Endothelial cell (in vitro differentiated cells): ENCODE measurements at regions not wholly inside any gene's neighbourhood (a gene's known extent, or its start where the extent isn't known, plus 50 kb on each side); places are given as distances from the start of the nearest gene placed in this dataset.

Experiments
- DNase-seq: peaks from one replicate; pipeline ENCODE4 v3.0.0; 2021; ENCODE audit warnings: low spot score
- H3K27ac Mint-ChIP-seq: one replicate; pipeline ENCODE4 v1.8.0; 2021; ENCODE audit warnings: mixed read lengths, inconsistent platforms; ENCODE audit not compliant: unreplicated experiment
- H3K27me3 Mint-ChIP-seq: one replicate; pipeline ENCODE4 v1.8.0; 2021; ENCODE audit warnings: mild to moderate bottlenecking, moderate library complexity, mixed read lengths, inconsistent platforms; ENCODE audit not compliant: unreplicated experiment
- H3K36me3 Mint-ChIP-seq: one replicate; pipeline ENCODE4 v1.8.0; 2021; ENCODE audit warnings: mild to moderate bottlenecking, low read depth, mixed read lengths, inconsistent platforms; ENCODE audit not compliant: unreplicated experiment
- H3K4me1 Mint-ChIP-seq: one replicate; pipeline ENCODE4 v1.8.0; 2021; ENCODE audit warnings: mild to moderate bottlenecking, mixed read lengths, inconsistent platforms; ENCODE audit not compliant: unreplicated experiment
- H3K4me3 Mint-ChIP-seq: one replicate; pipeline ENCODE4 v1.8.0; 2021; ENCODE audit warnings: mild to moderate bottlenecking, mixed read lengths, inconsistent platforms; ENCODE audit not compliant: unreplicated experiment
- H3K9me3 Mint-ChIP-seq: one replicate; pipeline ENCODE4 v1.8.0; 2021; ENCODE audit warnings: mixed read lengths, inconsistent platforms; ENCODE audit not compliant: unreplicated experiment
- CTCF ChIP-seq: fragments of 200-600 bp; sonication (generic); IDR thresholded peaks from one replicate; pipeline ENCODE4 v1.5.0; 2021; ENCODE audit warnings: antibody characterized with exemption; ENCODE audit not compliant: unreplicated experiment

GRCh38 chr18:78213361-78213994 is 766.1 kb upstream of the SALL3 start:
- Mint-ChIP-seq H3K9me3 (peaks cover 38% of the 10 kb centered on the region), H3K27ac (no peak overlapping the region), H3K36me3 (peaks cover 8% of the 10 kb centered on the region), H3K4me3 (no peak overlapping the region), H3K4me1 (no peaks in the 10 kb centered on the region), H3K27me3 (peaks cover 3% of the 10 kb centered on the region)
- no peak for DNase-seq
- no peak for TF ChIP-seq CTCF

DNA sequence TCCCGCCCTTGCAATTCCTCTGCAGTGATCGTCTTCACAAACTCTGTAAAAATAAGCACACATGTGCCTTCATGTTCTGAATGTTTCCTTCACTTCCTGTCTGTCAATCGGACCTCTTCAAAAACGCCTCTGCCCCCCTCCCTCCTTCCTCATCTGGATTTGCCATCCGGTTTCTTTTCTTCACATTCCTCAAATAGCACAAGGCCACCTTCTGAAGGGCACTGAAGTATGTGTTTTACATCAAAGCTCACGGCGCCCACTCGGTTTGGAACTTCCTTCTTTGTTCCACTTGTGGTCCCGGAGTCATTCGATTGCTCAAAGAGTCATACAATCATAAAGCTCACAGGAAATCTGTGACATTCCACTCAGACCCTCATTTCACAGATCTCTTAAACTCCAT is 758.1 kb upstream of the SALL3 start:
- H3K4me1 Mint-ChIP-seq, result no peaks in the 10 kb centered on the region
- H3K27ac Mint-ChIP-seq, result no peak overlapping the region
- H3K4me3 Mint-ChIP-seq, result no peak overlapping the region
- H3K27me3 Mint-ChIP-seq, result peaks cover 9% of the 10 kb centered on the region
- no peak for TF ChIP-seq CTCF
- no peak for DNase-seq
- peaks cover 44% of the 10 kb centered on the region for H3K9me3 Mint-ChIP-seq
- H3K36me3 Mint-ChIP-seq, result peaks cover 9% of the 10 kb centered on the region

- Mint-ChIP-seq H3K27ac (peak overlapping the region; percentile 74), H3K36me3 (peaks cover 23% of the 10 kb centered on the region), H3K9me3 (peaks cover 70% of the 10 kb centered on the region), H3K4me1 (no peaks in the 10 kb centered on the region), H3K27me3 (peaks cover 8% of the 10 kb centered on the region), H3K4me3 (peak overlapping the region; percentile 80)
- no peak for DNase-seq
- TF ChIP-seq CTCF, result no peak
These were observed 750.6 kb upstream of the SALL3 start for GRCh38 chr18:78228974-78229373.

DNA sequence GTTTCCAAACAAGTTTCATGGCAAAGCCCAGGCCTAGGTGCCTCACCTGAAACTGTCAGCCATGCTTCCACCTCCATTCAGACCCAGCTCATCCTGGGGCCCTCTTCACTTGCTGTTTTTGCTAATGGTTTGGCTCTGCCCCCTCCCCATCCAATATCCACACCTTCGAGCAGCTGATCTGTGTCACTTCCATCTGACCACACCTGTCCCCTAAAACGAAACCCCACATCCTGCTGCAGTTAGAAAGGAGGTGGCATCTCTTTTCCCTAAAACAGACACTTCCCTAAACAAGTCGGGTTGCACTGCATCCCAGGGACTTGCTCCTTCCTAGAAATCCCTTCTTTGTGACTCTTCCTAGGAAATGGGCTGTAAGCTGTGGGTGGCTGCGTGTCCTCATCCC is 748.7 kb upstream of the SALL3 start:
- peaks cover 8% of the 10 kb centered on the region for H3K27me3 Mint-ChIP-seq
- no peak for DNase-seq
- no peak for TF ChIP-seq CTCF
- no peaks in the 10 kb centered on the region for H3K4me1 Mint-ChIP-seq
- H3K27ac Mint-ChIP-seq, result no peak overlapping the region
- no peak overlapping the region for H3K4me3 Mint-ChIP-seq
- H3K9me3 Mint-ChIP-seq, result peaks cover 66% of the 10 kb centered on the region
- H3K36me3 Mint-ChIP-seq, result peaks cover 23% of the 10 kb centered on the region

DNA sequence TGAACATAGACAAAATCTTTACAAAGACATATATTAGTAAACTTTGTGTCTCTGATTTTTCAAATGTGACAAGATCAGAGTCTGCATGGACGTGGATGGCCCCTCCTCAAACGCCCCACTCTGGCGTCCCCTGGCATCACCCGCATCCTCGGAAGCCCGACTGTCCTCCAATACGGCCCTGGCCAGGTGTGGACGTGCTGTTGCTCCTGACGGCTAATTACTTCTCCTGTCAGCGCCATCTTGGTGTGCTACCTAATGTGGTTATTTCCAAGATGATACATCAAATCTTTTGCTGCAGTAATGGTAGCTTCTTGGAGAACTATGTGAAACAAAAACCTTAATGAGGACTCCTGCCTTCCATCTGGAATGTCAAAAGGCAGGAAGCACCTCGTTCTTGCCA is 747.4 kb upstream of the SALL3 start:
- H3K9me3 Mint-ChIP-seq, result peaks cover 58% of the 10 kb centered on the region
- H3K36me3 Mint-ChIP-seq, result peaks cover 17% of the 10 kb centered on the region
- no peak overlapping the region for H3K4me3 Mint-ChIP-seq
- DNase-seq, result no peak
- H3K4me1 Mint-ChIP-seq, result no peaks in the 10 kb centered on the region
- H3K27me3 Mint-ChIP-seq, result peaks cover 4% of the 10 kb centered on the region
- no peak for TF ChIP-seq CTCF
- H3K27ac Mint-ChIP-seq, result no peak overlapping the region
